H1 (cell line): ENCODE measurements at regions not wholly inside any gene's neighbourhood (a gene's known extent, or its start where the extent isn't known, plus 50 kb on each side); places are given as distances from the start of the nearest gene placed in this dataset.

ENCODE experiments used
- CTCF ChIA-PET: fragments of 300-600 bp; sonication (Branson Sonifier 250); formaldehyde crosslinking; loops from one replicate; lab custom pipeline; 2021; ENCODE audit not compliant: partially characterized antibody; lab: Charles Lee
- POLR2A ChIA-PET: fragments of 300-600 bp; sonication (Branson Sonifier 250); formaldehyde crosslinking; loops from one replicate; lab custom pipeline; 2021; ENCODE audit warnings: inconsistent platforms; ENCODE audit not compliant: partially characterized antibody; lab: Charles Lee
- DNase-seq, 2 experiments: peaks; one replicate each; pipeline versions ENCODE4 v3.0.0 to v3.0.0-alpha.2; 2010 to 2022; ENCODE audit warnings: low spot score in 2 of 2, low read depth in 1 of 2, mixed read lengths in 1 of 2
- FAIRE-seq: peaks from 2 replicates; lab custom pipeline; 2011; peaks lifted over from hg19 to GRCh38; lab: Jason Lieb, UNC
- H2AFZ ChIP-seq: 2 replicates; pipeline ENCODE4 v1.8.1; 2012; ENCODE audit warnings: low read length, inconsistent platforms
- H2AK5ac ChIP-seq: 2 replicates; pipeline ENCODE4 v1.6.1; 2013; ENCODE audit warnings: low read depth, low read length
- H2BK120ac ChIP-seq: replicated peaks from 2 replicates; pipeline ENCODE3; 2013; ENCODE audit warnings: low read depth, low read length, inconsistent platforms
- H2BK12ac ChIP-seq: 2 replicates; pipeline ENCODE4 v1.6.1; 2013; ENCODE audit warnings: low read depth, low read length
- H2BK15ac ChIP-seq: 2 replicates; pipeline ENCODE4 v1.6.1; 2013; ENCODE audit warnings: low read length
- H2BK20ac ChIP-seq: 2 replicates; pipeline ENCODE4 v1.6.1; 2013; ENCODE audit warnings: low read length
- H2BK5ac ChIP-seq: 2 replicates; pipeline ENCODE4 v1.6.1; 2013; ENCODE audit warnings: low read depth, low read length
- H3K14ac ChIP-seq: 2 replicates; pipeline ENCODE4 v1.6.1; 2013; ENCODE audit warnings: inconsistent platforms; ENCODE audit not compliant: insufficient read length
- H3K18ac ChIP-seq: 2 replicates; pipeline ENCODE4 v1.6.1; 2013; ENCODE audit warnings: low read length; ENCODE audit errors: extremely low read depth
- H3K23ac ChIP-seq: 2 replicates; pipeline ENCODE4 v1.6.1; 2013; ENCODE audit warnings: inconsistent platforms; ENCODE audit not compliant: insufficient read length
- H3K23me2 ChIP-seq: 2 replicates; pipeline ENCODE4 v1.6.1; 2013; ENCODE audit warnings: low read depth, low read length
- H3K27ac ChIP-seq: 2 replicates; pipeline ENCODE4 v1.6.1; 2011; ENCODE audit warnings: low read depth, low read length, inconsistent platforms
- H3K27me3 ChIP-seq, 4 experiments: replicated peaks in 1 of 4; 1 replicate in 1 of 4; 2 replicates in 3 of 4; pipeline versions ENCODE4 v1.6.1 to v1.8.1; 2011 to 2013; ENCODE audit warnings: low read length in 3 of 4, mild to moderate bottlenecking in 3 of 4, inconsistent platforms in 2 of 4, mixed read lengths in 2 of 4, moderate library complexity in 1 of 4; ENCODE audit not compliant: control insufficient read depth in 3 of 4, insufficient read depth in 3 of 4; ENCODE audit errors: extremely low read depth in 1 of 4
- H3K36me3 ChIP-seq, 4 experiments: 2 replicates each; pipeline versions ENCODE4 v1.6.1 to v1.8.1; 2011 to 2013; ENCODE audit warnings: mild to moderate bottlenecking in 4 of 4, low read length in 3 of 4, moderate library complexity in 2 of 4, control low read depth in 1 of 4, inconsistent platforms in 1 of 4; ENCODE audit not compliant: insufficient read depth in 4 of 4, control insufficient read depth in 2 of 4
- H3K4ac ChIP-seq: replicated peaks from 2 replicates; pipeline ENCODE3; 2013; ENCODE audit warnings: low read length, low read depth, mixed read lengths, inconsistent platforms; ENCODE audit not compliant: insufficient read length
- H3K4me1 ChIP-seq, 4 experiments: replicated peaks in 1 of 4; 1 replicate in 1 of 4; 2 replicates in 3 of 4; pipeline versions ENCODE4 v1.6.1 to v1.8.1; 2011 to 2013; ENCODE audit warnings: low read length in 3 of 4, inconsistent platforms in 2 of 4, mixed read lengths in 1 of 4; ENCODE audit not compliant: insufficient read depth in 4 of 4, control insufficient read depth in 3 of 4
- H3K4me2 ChIP-seq, 2 experiments: 2 replicates each; pipeline versions ENCODE4 v1.6.1 to v1.8.1; 2011 to 2013; ENCODE audit warnings: low read depth in 2 of 2, low read length in 2 of 2, control low read depth in 1 of 2, inconsistent platforms in 1 of 2, mild to moderate bottlenecking in 1 of 2; ENCODE audit not compliant: insufficient read depth in 1 of 2
- H3K4me3 ChIP-seq, 4 experiments: fragments of 200-600, 300-600 bp in 1 of 4; sonication (generic), shearing (Covaris generic), sonication (Bioruptor Twin) in 1 of 4; 2 replicates each; pipeline versions ENCODE4 v1.5.1 to v1.8.1; 2011 to 2016; ENCODE audit warnings: low read length in 4 of 4, low read depth in 3 of 4, control low read depth in 2 of 4, inconsistent platforms in 2 of 4, mild to moderate bottlenecking in 2 of 4, mixed read lengths in 1 of 4, moderate library complexity in 1 of 4; ENCODE audit not compliant: insufficient read depth in 2 of 4; ENCODE audit errors: extremely low read depth in 1 of 4
- H3K56ac ChIP-seq: replicated peaks from 2 replicates; pipeline ENCODE3; 2013; ENCODE audit warnings: low read depth, mild to moderate bottlenecking, mixed read lengths, low read length, inconsistent platforms; ENCODE audit not compliant: insufficient read length
- H3K79me1 ChIP-seq: 2 replicates; pipeline ENCODE4 v1.6.1; 2013; ENCODE audit warnings: low read depth, low read length, control low read depth
- H3K79me2 ChIP-seq, 2 experiments: 2 replicates each; pipeline versions ENCODE4 v1.6.1 to v1.8.1; 2012 to 2013; ENCODE audit warnings: low read length in 2 of 2, mild to moderate bottlenecking in 2 of 2, inconsistent platforms in 1 of 2; ENCODE audit not compliant: insufficient read depth in 2 of 2, control insufficient read depth in 1 of 2
- H3K9ac ChIP-seq, 4 experiments: replicated peaks in 1 of 4; 1 replicate in 1 of 4; 2 replicates in 3 of 4; pipeline versions ENCODE4 v1.6.1 to v1.8.1; 2011 to 2013; ENCODE audit warnings: low read depth in 3 of 4, low read length in 3 of 4, control low read depth in 2 of 4, mild to moderate bottlenecking in 2 of 4, moderate library complexity in 2 of 4, inconsistent platforms in 1 of 4; ENCODE audit errors: extremely low read depth in 1 of 4
- H3K9me3 ChIP-seq, 2 experiments: 2 replicates each; pipeline versions ENCODE4 v1.6.1 to v1.8.1; 2012 to 2013; ENCODE audit warnings: mild to moderate bottlenecking in 2 of 2, moderate library complexity in 2 of 2, control low read depth in 1 of 2, inconsistent platforms in 1 of 2, low read depth in 1 of 2, low read length in 1 of 2, mixed read lengths in 1 of 2; ENCODE audit not compliant: insufficient read depth in 2 of 2
- H4K20me1 ChIP-seq, 2 experiments: replicated peaks in 1 of 2; 2 replicates each; pipeline versions ENCODE3 to v1.8.1; 2011 to 2013; ENCODE audit warnings: inconsistent platforms in 2 of 2, low read length in 2 of 2, mild to moderate bottlenecking in 1 of 2; ENCODE audit not compliant: insufficient read depth in 2 of 2, control insufficient read depth in 1 of 2
- H4K5ac ChIP-seq: 2 replicates; pipeline ENCODE4 v1.6.1; 2013; ENCODE audit warnings: low read length, low read depth, mixed read lengths, inconsistent platforms; ENCODE audit not compliant: insufficient read length
- H4K8ac ChIP-seq: 2 replicates; pipeline ENCODE4 v1.8.0; 2013; ENCODE audit warnings: mild to moderate bottlenecking, moderate library complexity, low read length, inconsistent platforms; ENCODE audit not compliant: insufficient read depth; ENCODE audit errors: extremely low read depth
- H4K91ac ChIP-seq: replicated peaks from 2 replicates; pipeline ENCODE3; 2013; ENCODE audit warnings: low read length, mixed read lengths, inconsistent platforms; ENCODE audit not compliant: insufficient read length
- CEBPB ChIP-seq: IDR thresholded peaks from 2 replicates; pipeline ENCODE4 v1.6.1; 2012; ENCODE audit warnings: low read depth, low read length
- POLR2A ChIP-seq, 2 experiments: IDR thresholded peaks; 1 replicate in 1 of 2; 2 replicates in 1 of 2; pipeline ENCODE4 v1.6.1; 2011; ENCODE audit warnings: low read depth in 2 of 2, low read length in 2 of 2, mild to moderate bottlenecking in 2 of 2; ENCODE audit errors: control extremely low read depth in 1 of 2
- WGBS, 2 experiments: shearing (Covaris generic) in 1 of 2; methylation state at CpG; one replicate each; pipeline versions ENCODE4 v1.1.6 to v1.1.7; 2013 to 2015; ENCODE audit warnings: low lambda C conversion rate in 2 of 2, mixed read lengths in 2 of 2, inconsistent platforms in 1 of 2, low coverage in 1 of 2, missing lambda C conversion rate in 1 of 2; ENCODE audit not compliant: insufficient replicate concordance in 2 of 2, insufficient coverage in 1 of 2, insufficient read length in 1 of 2; ENCODE audit errors: extremely low coverage in 1 of 2, missing lambda C conversion rate in 1 of 2; 5-methylcytosine and 5-hydroxymethylcytosine counted together

GRCh38 chr5:106420102-106420501, 1250.6 kb downstream of the EFNA5 start:
- Histone ChIP-seq H4K8ac (no peak overlapping the region), H3K56ac (no peak overlapping the region), H3K79me2 (no peaks in the 10 kb centered on the region), H3K4ac (no peak overlapping the region), H2BK20ac (no peak overlapping the region), H2AK5ac (no peak overlapping the region), H3K4me1 (no peaks in the 10 kb centered on the region; a peak in 1 of 7 replicates), H3K4me2 (no peak overlapping the region), H3K9ac (no peak overlapping the region), H4K20me1 (no peaks in the 10 kb centered on the region), H3K18ac (no peak overlapping the region), H3K27ac (no peak overlapping the region), H2BK15ac (no peak overlapping the region), H3K23me2 (no peaks in the 10 kb centered on the region), H2BK12ac (no peak overlapping the region), H3K27me3 (no peaks in the 10 kb centered on the region), H2BK5ac (no peak overlapping the region), H2BK120ac (no peak overlapping the region), H3K4me3 (no peak overlapping the region), H3K23ac (no peak overlapping the region), H2AFZ (no peak overlapping the region), H4K5ac (no peak overlapping the region)
- POLR2A ChIA-PET = no interaction called here
- FAIRE-seq (no peak), DNase-seq (no peak)
- WGBS, 2 experiments = 96 to 100% methylated on average over 2 to 4 of the region's 4 CpGs
- no peak for TF ChIP-seq POLR2A (IDR thresholded peaks at IDR 0.05; ENCODE audit: control extremely low read depth in 1 of 2, low read depth in 2 of 2, low read length in 2 of 2)
- TF ChIP-seq CEBPB = peak; percentile 49; the same call in 1 of the 2 replicates
- TF ChIP-seq, all 59 proteins: peak for 1
- Histone ChIP-seq H3K9me3 (no peaks in the 10 kb centered on the region), H3K14ac (no peak overlapping the region), H3K79me1 (no peaks in the 10 kb centered on the region), H4K91ac (no peak overlapping the region), H3K36me3 (no peaks in the 10 kb centered on the region)
- CTCF ChIA-PET = interaction anchor here (0.5 to 0.7 kb wide), 2 partner anchors 78 to 177 kb away, joined by 3 read pairs; no protein-coding TSS in a partner anchor
